ENCODE measurements at regions not wholly inside any gene's neighbourhood (a gene's known extent, or its start where the extent isn't known, plus 50 kb on each side); places are given as distances from the start of the nearest gene placed in this dataset.

- no peak for TF ChIP-seq CTCF (IDR thresholded peaks at IDR 0.05)
- TF ChIP-seq POLR2A (IDR thresholded peaks at IDR 0.05), result no peak
- DNase-seq (ENCODE audit: low spot score in 2 of 2), result no peak
- H3K4me3 ChIP-seq (ENCODE audit: low read depth, poor library complexity, severe bottlenecking), result no peak overlapping the region
- 74% methylated on average over 1 of the region's 1 CpG for WGBS, 2 donors
- intact Hi-C loops (cut with DNase I; ENCODE audit: low total_unique reads), result no loop called here
These were observed 695.5 kb downstream of the SLCO4C1 start for GRCh38 chr5:101600614-101601013.

DNA sequence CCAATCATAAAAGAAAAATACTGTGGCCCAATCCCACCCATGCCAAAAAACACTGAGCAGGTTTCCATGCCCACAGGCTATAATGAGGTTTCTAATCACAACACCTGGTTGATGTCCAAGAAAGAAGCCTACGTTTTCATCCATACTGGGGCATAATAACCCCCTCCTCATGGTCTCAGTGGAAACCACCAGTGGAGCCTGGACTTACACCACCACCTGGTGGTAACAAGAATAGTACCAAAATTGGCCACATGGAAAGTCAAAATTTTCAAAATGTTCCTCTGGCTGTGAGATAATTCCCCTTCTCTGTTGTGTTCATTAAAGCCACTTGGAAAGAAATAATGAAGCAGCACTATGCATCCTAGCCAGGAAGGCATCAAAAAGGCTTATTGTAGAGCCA lies 687.3 kb upstream of the ST8SIA4 start:
- no peak for DNase-seq (ENCODE audit: low spot score in 2 of 2)
- intact Hi-C loops (cut with DNase I; ENCODE audit: low total_unique reads), result no loop called here
- H3K4me3 ChIP-seq (ENCODE audit: low read depth, poor library complexity, severe bottlenecking), result no peak overlapping the region
- WGBS, 2 donors, result 9 to 14% methylated on average over 1 of the region's 1 CpG
- TF ChIP-seq CTCF (IDR thresholded peaks at IDR 0.05) (no peak), POLR2A (IDR thresholded peaks at IDR 0.05) (no peak)

DNA sequence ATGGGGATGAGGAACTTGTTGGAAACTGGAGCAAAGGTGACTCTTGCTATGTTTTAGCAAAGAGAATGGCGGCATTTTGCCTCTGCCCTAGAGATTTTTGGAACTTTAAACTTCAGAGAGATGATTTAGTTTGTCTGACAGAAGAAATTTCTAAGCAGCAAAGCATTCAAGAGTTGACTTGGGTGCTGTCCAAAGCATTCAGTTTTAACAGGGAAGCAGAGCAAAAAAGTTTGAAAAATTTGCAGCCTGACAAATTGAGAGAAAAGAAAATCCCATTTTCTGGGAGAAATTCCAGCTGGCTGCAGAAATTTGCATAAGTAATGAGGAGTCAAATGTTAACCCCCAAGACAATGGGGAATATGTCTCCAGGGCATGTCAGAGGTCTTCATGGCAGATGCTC lies 682.3 kb upstream of the ST8SIA4 start:
- 21 to 44% methylated on average over 1 of the region's 1 CpG for WGBS, 2 donors
- intact Hi-C loops (cut with DNase I; ENCODE audit: low total_unique reads), result no loop called here
- TF ChIP-seq CTCF (IDR thresholded peaks at IDR 0.05) (no peak), POLR2A (IDR thresholded peaks at IDR 0.05) (no peak)
- H3K4me3 ChIP-seq (ENCODE audit: low read depth, poor library complexity, severe bottlenecking), result no peak overlapping the region
- no peak for DNase-seq (ENCODE audit: low spot score in 2 of 2)

DNA sequence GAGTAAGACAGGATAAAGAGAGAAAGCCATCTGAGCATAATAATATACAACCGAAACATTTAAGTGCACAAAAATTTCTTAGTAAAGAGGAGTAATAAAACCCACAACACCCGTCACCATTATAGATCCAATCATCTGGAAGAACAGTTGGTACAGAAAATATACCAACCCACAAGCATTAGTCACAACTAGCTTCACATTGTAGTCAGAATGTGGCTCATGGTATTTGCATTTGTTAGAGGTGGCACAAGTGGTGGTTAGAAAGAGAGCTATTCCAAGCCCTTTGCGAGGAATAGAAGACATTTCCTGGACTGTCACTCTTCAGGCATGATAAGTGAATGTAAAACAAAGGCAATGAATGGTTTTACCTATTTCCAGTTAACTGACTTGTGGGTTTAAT lies 677.5 kb upstream of the ST8SIA4 start:
- DNase-seq (ENCODE audit: low spot score in 2 of 2), result no peak
- WGBS, 2 donors, result 91 to 93% methylated on average over 3 of the region's 3 CpGs
- TF ChIP-seq POLR2A (IDR thresholded peaks at IDR 0.05), result no peak
- no peak for TF ChIP-seq CTCF (IDR thresholded peaks at IDR 0.05)
- intact Hi-C loops (cut with DNase I; ENCODE audit: low total_unique reads), result no loop called here
- no peak overlapping the region for H3K4me3 ChIP-seq (ENCODE audit: low read depth, poor library complexity, severe bottlenecking)

GRCh38 chr5:101574017-101574416 lies 670.9 kb upstream of the ST8SIA4 start:
- DNase-seq (ENCODE audit: low spot score in 2 of 2), result no peak
- intact Hi-C loops (cut with DNase I; ENCODE audit: low total_unique reads), result no loop called here
- no peak for TF ChIP-seq POLR2A (IDR thresholded peaks at IDR 0.05)
- no peak for TF ChIP-seq CTCF (IDR thresholded peaks at IDR 0.05)
- WGBS, 2 donors, result 68 to 71% methylated on average over 3 of the region's 3 CpGs
- no peak overlapping the region for H3K4me3 ChIP-seq (ENCODE audit: low read depth, poor library complexity, severe bottlenecking)

- no peak for DNase-seq (ENCODE audit: low spot score in 2 of 2)
- intact Hi-C loops (cut with DNase I; ENCODE audit: low total_unique reads), result no loop called here
- no peak overlapping the region for H3K4me3 ChIP-seq (ENCODE audit: low read depth, poor library complexity, severe bottlenecking)
- 42 to 53% methylated on average over 3 of the region's 3 CpGs for WGBS, 2 donors
- no peak for TF ChIP-seq POLR2A (IDR thresholded peaks at IDR 0.05)
- no peak for TF ChIP-seq CTCF (IDR thresholded peaks at IDR 0.05)
These were observed 657.9 kb upstream of the ST8SIA4 start for GRCh38 chr5:101561018-101561417.
